ENCODE measurements at regions not wholly inside any gene's neighbourhood (a gene's known extent, or its start where the extent isn't known, plus 50 kb on each side); places are given as distances from the start of the nearest gene placed in this dataset.
A peak's percentile ranks its signal among the peaks of the same experiment; 100 is the strongest.

DNA sequence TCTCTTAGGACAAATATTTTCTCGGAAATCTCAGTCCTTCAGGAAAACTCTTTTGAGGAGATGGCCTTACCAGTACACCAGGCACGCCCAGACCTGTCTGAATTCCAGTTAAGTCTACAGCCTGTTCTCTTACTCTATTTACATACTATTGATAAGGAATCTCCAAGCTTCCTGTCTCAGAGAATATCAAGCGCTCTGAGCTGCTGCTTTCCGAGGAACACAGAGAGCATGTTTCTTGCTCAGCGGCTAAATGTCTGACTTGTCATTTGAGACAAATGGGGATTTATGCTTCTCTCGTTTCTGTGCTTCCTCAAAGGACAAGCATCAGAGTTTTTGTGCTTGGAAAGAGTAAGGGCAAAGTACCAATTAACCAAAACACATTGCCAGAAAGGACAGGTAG is 112.4 kb upstream of the CCDC54 start:
- Histone ChIP-seq H3K4me3 (ENCODE audit: low read depth, low read length) (no peak overlapping the region), H3K79me2 (ENCODE audit: control insufficient read depth, insufficient read depth, low read length, poor library complexity) (peaks cover 4% of the 10 kb centered on the region), H3K27me3 (ENCODE audit: insufficient read depth, low read length) (no peaks in the 10 kb centered on the region), H4K8ac (ENCODE audit: low read depth, low read length) (no peak overlapping the region), H3K23ac (ENCODE audit: low read length) (no peak overlapping the region), H3K4ac (ENCODE audit: low read depth, low read length) (no peak overlapping the region), H2BK120ac (ENCODE audit: insufficient read depth, low read length, poor library complexity) (no peak overlapping the region), H3K4me1 (ENCODE audit: control insufficient read depth in 1 of 2, insufficient read depth in 2 of 2, low read length in 2 of 2) (peaks cover 6% of the 10 kb centered on the region in 2 experiments), H3K18ac (ENCODE audit: low read length) (no peak overlapping the region), H2AFZ (ENCODE audit: insufficient read depth, low read length, poor library complexity) (no peak overlapping the region), H3K36me3 (ENCODE audit: control insufficient read depth in 1 of 2, insufficient read depth in 2 of 2, low read length in 2 of 2) (peaks cover 0 to 1% of the 10 kb centered on the region in 2 experiments), H4K12ac (ENCODE audit: low read depth, low read length) (no peak overlapping the region), H4K91ac (ENCODE audit: low read depth, low read length) (no peak overlapping the region), H2AK5ac (ENCODE audit: low read length) (no peak overlapping the region), H3K4me2 (ENCODE audit: low read length) (peak overlapping the region; percentile 30), H2BK5ac (ENCODE audit: low read depth, low read length, poor library complexity) (no peak overlapping the region), H2BK12ac (ENCODE audit: low read length) (no peak overlapping the region), H3K9ac (ENCODE audit: low read length) (no peak overlapping the region), H3K9me3 (ENCODE audit: insufficient read depth, low read depth, low read length) (no peaks in the 10 kb centered on the region), H3K14ac (ENCODE audit: low read length) (no peak overlapping the region), H3K79me1 (ENCODE audit: low read length) (peaks cover 9% of the 10 kb centered on the region), H3K27ac (ENCODE audit: low read depth, low read length) (peak overlapping the region; percentile 91)
- no CpG with 5 or more reads among the region's 6 CpGs for WGBS (ENCODE audit: extremely low coverage, insufficient coverage, insufficient read length)
- DNase-seq = peak; percentile 26 to 59

DNA sequence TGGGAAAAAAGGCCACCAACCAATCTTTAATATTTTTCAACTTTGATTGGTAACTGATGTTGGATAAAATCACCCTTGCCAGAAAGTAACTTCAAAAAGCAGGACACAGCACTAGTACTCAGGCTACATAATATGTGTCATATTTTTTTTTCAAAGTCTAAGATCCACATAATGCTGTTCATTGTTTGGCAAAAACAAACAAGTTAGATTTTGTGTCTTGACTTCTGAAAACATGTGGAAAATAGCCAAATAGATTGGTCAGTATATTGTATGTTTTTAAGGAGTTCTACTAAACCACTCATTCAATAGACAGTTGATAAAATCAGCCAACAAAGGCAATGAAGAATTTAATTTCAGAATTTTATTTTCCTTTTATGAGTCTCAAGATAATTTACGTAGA is 111.7 kb upstream of the CCDC54 start:
- Histone ChIP-seq H4K12ac (ENCODE audit: low read depth, low read length) (no peak overlapping the region), H3K79me2 (ENCODE audit: control insufficient read depth, insufficient read depth, low read length, poor library complexity) (peaks cover 4% of the 10 kb centered on the region), H3K23ac (ENCODE audit: low read length) (no peak overlapping the region), H3K4me3 (ENCODE audit: low read depth, low read length) (no peak overlapping the region), H3K14ac (ENCODE audit: low read length) (no peak overlapping the region), H2AFZ (ENCODE audit: insufficient read depth, low read length, poor library complexity) (no peak overlapping the region), H3K9me3 (ENCODE audit: insufficient read depth, low read depth, low read length) (no peaks in the 10 kb centered on the region), H3K27ac (ENCODE audit: low read depth, low read length) (peak overlapping the region; percentile 91), H3K9ac (ENCODE audit: low read length) (no peak overlapping the region), H3K4ac (ENCODE audit: low read depth, low read length) (no peak overlapping the region), H3K79me1 (ENCODE audit: low read length) (peaks cover 9% of the 10 kb centered on the region), H2BK5ac (ENCODE audit: low read depth, low read length, poor library complexity) (no peak overlapping the region), H4K91ac (ENCODE audit: low read depth, low read length) (no peak overlapping the region), H3K27me3 (ENCODE audit: insufficient read depth, low read length) (no peaks in the 10 kb centered on the region), H3K36me3 (ENCODE audit: control insufficient read depth in 1 of 2, insufficient read depth in 2 of 2, low read length in 2 of 2) (peaks cover 0 to 1% of the 10 kb centered on the region in 2 experiments), H2BK12ac (ENCODE audit: low read length) (no peak overlapping the region), H3K4me1 (ENCODE audit: control insufficient read depth in 1 of 2, insufficient read depth in 2 of 2, low read length in 2 of 2) (peaks cover 6% of the 10 kb centered on the region in 2 experiments), H2AK5ac (ENCODE audit: low read length) (no peak overlapping the region), H3K18ac (ENCODE audit: low read length) (no peak overlapping the region), H4K8ac (ENCODE audit: low read depth, low read length) (no peak overlapping the region), H2BK120ac (ENCODE audit: insufficient read depth, low read length, poor library complexity) (no peak overlapping the region), H3K4me2 (ENCODE audit: low read length) (no peak overlapping the region)
- DNase-seq = no peak
- WGBS (ENCODE audit: extremely low coverage, insufficient coverage, insufficient read length) = no CpG with 5 or more reads among the region's 1 CpG

DNA sequence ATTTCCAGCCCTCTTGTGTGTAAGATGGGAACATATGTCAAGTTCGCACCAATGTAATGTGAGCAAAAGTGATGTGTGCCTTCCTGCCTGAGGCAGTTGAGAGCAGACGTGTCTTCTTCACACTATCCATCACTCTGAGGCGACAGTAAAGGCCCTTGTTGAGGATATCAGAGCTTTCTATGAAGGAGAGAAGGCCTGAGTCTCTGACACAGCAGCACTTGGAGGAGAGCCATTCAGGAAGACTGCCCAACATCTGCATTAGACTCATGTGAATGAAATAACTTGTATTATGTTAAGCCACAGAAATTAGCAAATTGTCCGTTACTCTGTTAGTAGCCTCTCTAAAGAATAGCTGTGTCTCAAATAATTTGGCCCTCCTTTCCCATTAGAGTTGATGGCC is 108.8 kb upstream of the CCDC54 start:
- Histone ChIP-seq H2AFZ (ENCODE audit: insufficient read depth, low read length, poor library complexity) (no peak overlapping the region), H3K4me2 (ENCODE audit: low read length) (no peak overlapping the region), H3K18ac (ENCODE audit: low read length) (no peak overlapping the region), H3K79me1 (ENCODE audit: low read length) (peaks cover 10% of the 10 kb centered on the region), H2BK120ac (ENCODE audit: insufficient read depth, low read length, poor library complexity) (no peak overlapping the region), H3K4ac (ENCODE audit: low read depth, low read length) (no peak overlapping the region), H3K4me3 (ENCODE audit: low read depth, low read length) (no peak overlapping the region), H2BK12ac (ENCODE audit: low read length) (no peak overlapping the region), H4K8ac (ENCODE audit: low read depth, low read length) (no peak overlapping the region), H3K9ac (ENCODE audit: low read length) (no peak overlapping the region), H3K27me3 (ENCODE audit: insufficient read depth, low read length) (no peaks in the 10 kb centered on the region), H2BK5ac (ENCODE audit: low read depth, low read length, poor library complexity) (no peak overlapping the region), H4K12ac (ENCODE audit: low read depth, low read length) (no peak overlapping the region), H4K91ac (ENCODE audit: low read depth, low read length) (no peak overlapping the region), H3K23ac (ENCODE audit: low read length) (no peak overlapping the region), H3K79me2 (ENCODE audit: control insufficient read depth, insufficient read depth, low read length, poor library complexity) (peaks cover 4% of the 10 kb centered on the region), H3K4me1 (ENCODE audit: control insufficient read depth in 1 of 2, insufficient read depth in 2 of 2, low read length in 2 of 2) (peaks cover 6% of the 10 kb centered on the region in 2 experiments), H3K36me3 (ENCODE audit: control insufficient read depth in 1 of 2, insufficient read depth in 2 of 2, low read length in 2 of 2) (peaks cover 0 to 1% of the 10 kb centered on the region in 2 experiments), H3K9me3 (ENCODE audit: insufficient read depth, low read depth, low read length) (no peaks in the 10 kb centered on the region), H2AK5ac (ENCODE audit: low read length) (no peak overlapping the region), H3K14ac (ENCODE audit: low read length) (no peak overlapping the region), H3K27ac (ENCODE audit: low read depth, low read length) (no peak overlapping the region)
- DNase-seq = no peak
- no CpG with 5 or more reads among the region's 4 CpGs for WGBS (ENCODE audit: extremely low coverage, insufficient coverage, insufficient read length)

DNA sequence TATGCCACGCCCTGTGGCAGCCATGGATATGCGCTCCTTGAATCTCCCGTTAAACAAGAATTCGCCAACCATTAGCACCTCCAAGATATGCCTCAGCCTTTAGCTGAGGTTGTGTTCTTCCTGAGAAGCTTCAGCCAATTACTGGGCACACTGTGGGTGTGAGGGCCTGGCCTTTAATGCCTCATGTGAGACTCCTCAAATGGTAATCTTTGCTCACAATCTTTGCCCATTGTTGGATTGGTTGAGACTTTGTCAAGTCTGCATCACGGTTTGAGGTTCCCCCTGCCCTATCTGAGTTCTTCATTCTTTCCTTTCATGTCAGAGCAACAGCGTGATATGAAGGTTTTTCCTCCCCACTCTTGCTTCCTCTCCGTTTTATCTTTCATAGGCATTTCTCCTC is 108.1 kb upstream of the CCDC54 start:
- no peak overlapping the region for H3K27ac ChIP-seq (ENCODE audit: low read depth, low read length)
- H4K12ac ChIP-seq (ENCODE audit: low read depth, low read length) = no peak overlapping the region
- H3K79me2 ChIP-seq (ENCODE audit: control insufficient read depth, insufficient read depth, low read length, poor library complexity) = peaks cover under 1% of the 10 kb centered on the region
- no peak overlapping the region for H3K14ac ChIP-seq (ENCODE audit: low read length)
- no CpG with 5 or more reads among the region's 7 CpGs for WGBS (ENCODE audit: extremely low coverage, insufficient coverage, insufficient read length)
- H3K4me3 ChIP-seq (ENCODE audit: low read depth, low read length) = no peak overlapping the region
- H3K23ac ChIP-seq (ENCODE audit: low read length) = no peak overlapping the region
- no peak overlapping the region for H3K4me2 ChIP-seq (ENCODE audit: low read length)
- H2BK120ac ChIP-seq (ENCODE audit: insufficient read depth, low read length, poor library complexity) = no peak overlapping the region
- H2AFZ ChIP-seq (ENCODE audit: insufficient read depth, low read length, poor library complexity) = no peak overlapping the region
- peak overlapping the region; percentile 34 for H2BK12ac ChIP-seq (ENCODE audit: low read length)
- H3K27me3 ChIP-seq (ENCODE audit: insufficient read depth, low read length) = no peaks in the 10 kb centered on the region
- H2AK5ac ChIP-seq (ENCODE audit: low read length) = no peak overlapping the region
- H3K36me3 ChIP-seq (ENCODE audit: control insufficient read depth in 1 of 2, insufficient read depth in 2 of 2, low read length in 2 of 2) = no peaks in the 10 kb centered on the region
- no peak for DNase-seq
- no peak overlapping the region for H3K18ac ChIP-seq (ENCODE audit: low read length)
- H4K91ac ChIP-seq (ENCODE audit: low read depth, low read length) = no peak overlapping the region
- H4K8ac ChIP-seq (ENCODE audit: low read depth, low read length) = no peak overlapping the region
- H3K4ac ChIP-seq (ENCODE audit: low read depth, low read length) = no peak overlapping the region
- H3K9me3 ChIP-seq (ENCODE audit: insufficient read depth, low read depth, low read length) = no peaks in the 10 kb centered on the region
- no peak overlapping the region for H3K9ac ChIP-seq (ENCODE audit: low read length)
- peaks cover under 1% of the 10 kb centered on the region in 2 experiments for H3K4me1 ChIP-seq (ENCODE audit: control insufficient read depth in 1 of 2, insufficient read depth in 2 of 2, low read length in 2 of 2)
- peaks cover 3% of the 10 kb centered on the region for H3K79me1 ChIP-seq (ENCODE audit: low read length)
- H2BK5ac ChIP-seq (ENCODE audit: low read depth, low read length, poor library complexity) = no peak overlapping the region

All from trophoblast cell (in vitro differentiated cells and primary cell).